SK-N-SH (cell line): ENCODE measurements at regions not wholly inside any gene's neighbourhood (a gene's known extent, or its start where the extent isn't known, plus 50 kb on each side); places are given as distances from the start of the nearest gene placed in this dataset.

ENCODE experiments used
- CTCF ChIA-PET: fragments of 300-600, 350-600 bp; formaldehyde crosslinking; extraction: SDS; loops from one replicate; lab custom pipeline; 2021; lab: Yijun Ruan, JAX
- POLR2A ChIA-PET: fragments of 350-600 bp; sonication (Branson Sonifier 250); formaldehyde crosslinking; extraction: SDS; loops from one replicate; lab custom pipeline; 2020; ENCODE audit warnings: antibody characterized with exemption, inconsistent platforms; lab: Yijun Ruan, JAX
- DNase-seq: peaks from one replicate; pipeline ENCODE4 v3.0.0; 2012
- H2AFZ ChIP-seq: fragments of 200-600 bp; sonication (generic); 2 replicates; pipeline ENCODE4 v1.8.1; 2016; ENCODE audit warnings: antibody characterized with exemption, mild to moderate bottlenecking, low read depth
- H3F3A ChIP-seq: fragments of 200-600 bp; sonication (generic); replicated peaks from 2 replicates; pipeline ENCODE3; 2016; ENCODE audit warnings: antibody characterized with exemption, mild to moderate bottlenecking; ENCODE audit not compliant: insufficient read depth
- H3K27ac ChIP-seq, 2 experiments: fragments of 200-500 bp in 1 of 2; fragments of 200-600 bp in 1 of 2; sonication (Bioruptor generic) in 1 of 2; sonication (generic), shearing (Covaris generic) in 1 of 2; 2 replicates each; pipeline versions ENCODE4 v1.5.1 to v1.6.1; 2014 to 2016; ENCODE audit warnings: low read depth in 2 of 2, inconsistent platforms in 1 of 2, low read length in 1 of 2, mild to moderate bottlenecking in 1 of 2, mixed read lengths in 1 of 2
- H3K27me3 ChIP-seq: fragments of 200-600 bp; sonication (generic), shearing (Covaris generic); 2 replicates; pipeline ENCODE4 v1.6.1; 2016; ENCODE audit warnings: mixed run types; ENCODE audit not compliant: insufficient read depth
- H3K36me3 ChIP-seq, 2 experiments: fragments of 200-500 bp in 1 of 2; fragments of 200-600 bp in 1 of 2; sonication (Bioruptor generic) in 1 of 2; sonication (generic) in 1 of 2; replicated peaks in 1 of 2; 2 replicates each; pipeline versions ENCODE3 to v1.5.1; 2014 to 2016; ENCODE audit warnings: low read length in 1 of 2, mild to moderate bottlenecking in 1 of 2; ENCODE audit not compliant: insufficient read depth in 2 of 2, control insufficient read depth in 1 of 2
- H3K4me1 ChIP-seq, 2 experiments: fragments of 200-500 bp in 1 of 2; fragments of 200-600 bp in 1 of 2; sonication (Bioruptor generic) in 1 of 2; sonication (generic), shearing (Covaris generic) in 1 of 2; 2 replicates each; pipeline versions ENCODE4 v1.5.1 to v1.6.1; 2014 to 2016; ENCODE audit warnings: low read depth in 1 of 2, low read length in 1 of 2, mixed run types in 1 of 2; ENCODE audit not compliant: insufficient read depth in 2 of 2, control insufficient read depth in 1 of 2
- H3K4me2 ChIP-seq: fragments of 200-600 bp; sonication (generic), shearing (Covaris generic); 2 replicates; pipeline ENCODE4 v1.6.1; 2017; ENCODE audit warnings: mixed run types
- H3K4me3 ChIP-seq, 2 experiments: fragments of 200-500 bp in 1 of 2; fragments of 200-600 bp in 1 of 2; sonication (Bioruptor generic) in 1 of 2; sonication (generic), shearing (Covaris generic) in 1 of 2; 2 replicates each; pipeline versions ENCODE4 v1.5.1 to v1.8.1; 2014 to 2016; ENCODE audit warnings: low read depth in 2 of 2, inconsistent platforms in 1 of 2, low read length in 1 of 2, mild to moderate bottlenecking in 1 of 2, mixed read lengths in 1 of 2, moderate library complexity in 1 of 2
- H3K79me2 ChIP-seq: fragments of 200-600 bp; sonication (generic); 2 replicates; pipeline ENCODE4 v1.8.1; 2017; ENCODE audit warnings: mild to moderate bottlenecking; ENCODE audit not compliant: insufficient read depth
- H3K9ac ChIP-seq: fragments of 200-600 bp; sonication (generic); 2 replicates; pipeline ENCODE4 v1.6.1; 2017; ENCODE audit warnings: mixed run types
- H3K9me2 ChIP-seq: fragments of 200-600 bp; sonication (generic); 2 replicates; pipeline ENCODE4 v1.6.1; 2017; ENCODE audit warnings: mixed run types
- H3K9me3 ChIP-seq: fragments of 200-600 bp; sonication (generic); 2 replicates; pipeline ENCODE4 v1.6.1; 2017; ENCODE audit warnings: mixed run types, mild to moderate bottlenecking, moderate library complexity
- H4K20me1 ChIP-seq: fragments of 200-600 bp; sonication (generic); 2 replicates; pipeline ENCODE4 v1.6.1; 2017; ENCODE audit warnings: mild to moderate bottlenecking, mixed run types; ENCODE audit not compliant: insufficient read depth
- CHD2 ChIP-seq: fragments of 150-350 bp; IDR thresholded peaks from 2 replicates; pipeline ENCODE4 v1.6.1; 2018; ENCODE audit warnings: low read length; ENCODE audit not compliant: partially characterized antibody
- ELF1 ChIP-seq: IDR thresholded peaks from 2 replicates; pipeline ENCODE4 v1.4.0; 2012
- FOSL2 ChIP-seq: IDR thresholded peaks from 2 replicates; pipeline ENCODE4 v1.4.0; 2012; ENCODE audit warnings: low read depth, mild to moderate bottlenecking, moderate library complexity, borderline replicate concordance
- FOXM1 ChIP-seq: IDR thresholded peaks from 2 replicates; pipeline ENCODE4 v1.4.0; 2012; ENCODE audit warnings: low read depth, mild to moderate bottlenecking
- GABPA ChIP-seq: IDR thresholded peaks from 2 replicates; pipeline ENCODE4 v1.4.0; 2012; ENCODE audit warnings: low read depth, mild to moderate bottlenecking
- IRF3 ChIP-seq: fragments of 150-350 bp; IDR thresholded peaks from 2 replicates; pipeline ENCODE4 v1.6.1; 2016; ENCODE audit warnings: mild to moderate bottlenecking, low read depth, low read length
- MAX ChIP-seq: IDR thresholded peaks from 2 replicates; pipeline ENCODE4 v1.4.0; 2012; ENCODE audit warnings: low read depth
- NFIC ChIP-seq: IDR thresholded peaks from 2 replicates; pipeline ENCODE4 v1.4.0; 2012; ENCODE audit warnings: borderline replicate concordance
- NRF1 ChIP-seq: IDR thresholded peaks from 2 replicates; pipeline ENCODE4 v1.6.1; 2012; ENCODE audit warnings: low read depth, mild to moderate bottlenecking, low read length
- PBX3 ChIP-seq: IDR thresholded peaks from 2 replicates; pipeline ENCODE4; 2012
- POLR2AphosphoS5 ChIP-seq: IDR thresholded peaks from 2 replicates; pipeline ENCODE4 v1.6.1; 2012; ENCODE audit warnings: low read depth, low read length
- RAD21 ChIP-seq: IDR thresholded peaks from 2 replicates; pipeline ENCODE4 v1.6.1; 2012; ENCODE audit warnings: mild to moderate bottlenecking, low read length
- RCOR1 ChIP-seq: fragments of 150-350 bp; IDR thresholded peaks from 2 replicates; pipeline ENCODE4 v1.6.1; 2017; ENCODE audit warnings: antibody characterized with exemption, low read length
- REST ChIP-seq: IDR thresholded peaks from 2 replicates; pipeline ENCODE4 v1.6.1; 2012; ENCODE audit warnings: mild to moderate bottlenecking, low read depth, low read length, moderate library complexity
- RXRA ChIP-seq: IDR thresholded peaks from 2 replicates; pipeline ENCODE4 v1.4.0; 2012; ENCODE audit warnings: low read depth, mild to moderate bottlenecking, borderline replicate concordance
- SIN3A ChIP-seq: IDR thresholded peaks from 2 replicates; pipeline ENCODE4 v1.6.1; 2012; ENCODE audit warnings: low read depth, mild to moderate bottlenecking, low read length, moderate library complexity, borderline replicate concordance
- SMC3 ChIP-seq: IDR thresholded peaks from 2 replicates; pipeline ENCODE4 v1.6.1; 2012; ENCODE audit warnings: low read depth, low read length, improper control_type of control experiment
- TAF1 ChIP-seq: IDR thresholded peaks from 2 replicates; pipeline ENCODE4 v1.6.1; 2012; ENCODE audit warnings: low read depth, mild to moderate bottlenecking, low read length, moderate library complexity, borderline replicate concordance
- TCF12 ChIP-seq: IDR thresholded peaks from 2 replicates; pipeline ENCODE4 v1.4.0; 2012
- TEAD4 ChIP-seq: IDR thresholded peaks from 2 replicates; pipeline ENCODE4 v1.4.0; 2012; ENCODE audit warnings: mild to moderate bottlenecking, borderline replicate concordance; ENCODE audit not compliant: insufficient read depth
- YY1 ChIP-seq: IDR thresholded peaks from 2 replicates; pipeline ENCODE4 v1.4.0; 2012; ENCODE audit warnings: low read depth, mild to moderate bottlenecking
- ZBTB33 ChIP-seq: IDR thresholded peaks from 2 replicates; pipeline ENCODE4 v1.4.0; 2012; ENCODE audit warnings: low read depth, borderline replicate concordance
- WGBS: methylation state at CpG from one replicate; pipeline ENCODE4 v1.1.6; 2017; ENCODE audit warnings: low lambda C conversion rate; 5-methylcytosine and 5-hydroxymethylcytosine counted together

- Histone ChIP-seq H3K4me2 (no peak overlapping the region), H3K27me3 (peaks cover 71% of the 10 kb centered on the region), H3K4me3 (no peak overlapping the region), H3K9ac (no peak overlapping the region), H3K79me2 (no peaks in the 10 kb centered on the region), H3K9me2 (no peaks in the 10 kb centered on the region), H3K9me3 (peaks cover 11% of the 10 kb centered on the region; the same call in 1 of the 2 replicates), H3K4me1 (no peaks in the 10 kb centered on the region), H4K20me1 (no peaks in the 10 kb centered on the region), H3F3A (no peaks in the 10 kb centered on the region), H2AFZ (no peak overlapping the region), H3K36me3 (no peaks in the 10 kb centered on the region), H3K27ac (no peak overlapping the region)
- TF ChIP-seq TCF12 (no peak), IRF3 (no peak), RAD21 (no peak)
- CTCF ChIA-PET = interaction anchor here (1.3 kb wide), 1 partner anchor 10 kb away, joined by 3 read pairs; no protein-coding TSS in a partner anchor
- DNase-seq = no peak
- POLR2A ChIA-PET = no interaction called here
Measured at GRCh38 chr7:155939350-155939749, 127.1 kb upstream of the SHH start.

GRCh38 chr7:155938129-155938528, 125.9 kb upstream of the SHH start:
- no peak overlapping the region for H2AFZ ChIP-seq
- no peaks in the 10 kb centered on the region for H3K36me3 ChIP-seq
- 0% methylated on average over 2 of the region's 2 CpGs for WGBS
- TF ChIP-seq CHD2 (no peak), NRF1 (no peak), FOXM1 (no peak), TEAD4 (no peak), PBX3 (no peak), ZBTB33 (no peak), REST (no peak), SIN3A (no peak), TCF12 (no peak), POLR2AphosphoS5 (no peak), YY1 (no peak), RXRA (no peak), NFIC (no peak), SMC3 (no peak), TAF1 (no peak), ELF1 (no peak), MAX (no peak), FOSL2 (no peak), GABPA (no peak), RCOR1 (no peak)
- no peak for DNase-seq
- no peak overlapping the region for H3K27ac ChIP-seq
- no peak overlapping the region for H3K4me3 ChIP-seq
- peaks cover 11% of the 10 kb centered on the region; the same call in 1 of the 2 replicates for H3K9me3 ChIP-seq
- H3K9ac ChIP-seq = no peak overlapping the region
- no peaks in the 10 kb centered on the region for H3K9me2 ChIP-seq
- ChIA-PET POLR2A (no interaction called here), CTCF (no interaction called here)
- H3K79me2 ChIP-seq = no peaks in the 10 kb centered on the region
- H3K4me1 ChIP-seq = no peaks in the 10 kb centered on the region
- H3K4me2 ChIP-seq = no peak overlapping the region
- peaks cover 71% of the 10 kb centered on the region for H3K27me3 ChIP-seq
- no peaks in the 10 kb centered on the region for H3F3A ChIP-seq
- no peaks in the 10 kb centered on the region for H4K20me1 ChIP-seq
